WTC11 (cell line): ENCODE measurements at regions not wholly inside any gene's neighbourhood (a gene's known extent, or its start where the extent isn't known, plus 50 kb on each side); places are given as distances from the start of the nearest gene placed in this dataset.

Source experiments
- ATAC-seq: fragments of 200-7000 bp; cut with Tn5 transposase; 2 replicates; pipeline ENCODE4 v1.10.0; 2021; ENCODE audit warnings: mild to moderate bottlenecking, moderate library complexity
- CTCF ChIA-PET: fragments of 300-600 bp; sonication (Branson Sonifier 250); formaldehyde crosslinking; loops from one replicate; lab custom pipeline; 2021; ENCODE audit warnings: antibody characterized with exemption; lab: Charles Lee
- POLR2A ChIA-PET: fragments of 350-600 bp; sonication (Branson Sonifier 250); formaldehyde crosslinking; loops from one replicate; lab custom pipeline; 2021; ENCODE audit warnings: antibody characterized with exemption; lab: Charles Lee
- DNase-seq: peaks from one replicate; pipeline ENCODE4 v3.0.0; 2021; ENCODE audit warnings: low spot score
- H3K27ac Mint-ChIP-seq: 2 replicates; pipeline ENCODE4 v1.8.0; 2021; ENCODE audit warnings: mixed read lengths
- H3K27me3 Mint-ChIP-seq: 2 replicates; pipeline ENCODE4 v1.8.0; 2021; ENCODE audit warnings: low read depth, mild to moderate bottlenecking, moderate library complexity, mixed read lengths
- H3K36me3 Mint-ChIP-seq: 2 replicates; pipeline ENCODE4 v1.8.0; 2021; ENCODE audit warnings: mixed read lengths
- H3K4me1 Mint-ChIP-seq: 2 replicates; pipeline ENCODE4 v1.8.0; 2022; ENCODE audit warnings: mixed read lengths
- H3K4me3 Mint-ChIP-seq: 2 replicates; pipeline ENCODE4 v1.8.0; 2021; ENCODE audit warnings: mild to moderate bottlenecking, moderate library complexity, mixed read lengths
- H3K9me3 Mint-ChIP-seq: 2 replicates; pipeline ENCODE4 v1.8.0; 2021; ENCODE audit warnings: mixed read lengths
- CBFB ChIP-seq: sonication (generic); formaldehyde crosslinking; IDR thresholded peaks from 2 replicates; pipeline ENCODE4 v1.8.1; 2022; ENCODE audit warnings: mild to moderate bottlenecking, low read depth, missing genetic modification reagents
- CREB1 ChIP-seq: sonication (generic); formaldehyde crosslinking; IDR thresholded peaks from 2 replicates; pipeline ENCODE4 v1.8.0; 2023; ENCODE audit warnings: mild to moderate bottlenecking, missing genetic modification reagents
- CREM ChIP-seq: sonication (generic); formaldehyde crosslinking; IDR thresholded peaks from 2 replicates; pipeline ENCODE4 v1.8.1; 2022; ENCODE audit warnings: mild to moderate bottlenecking, missing genetic modification reagents, moderate library complexity
- E2F4 ChIP-seq: sonication (generic); formaldehyde crosslinking; IDR thresholded peaks from 2 replicates; pipeline ENCODE4 v1.8.1; 2022; ENCODE audit warnings: low read depth, mild to moderate bottlenecking, moderate library complexity, missing genetic modification reagents, borderline replicate concordance
- ELF4 ChIP-seq: sonication (generic); formaldehyde crosslinking; IDR thresholded peaks from 2 replicates; pipeline ENCODE4 v1.8.1; 2022; ENCODE audit warnings: low read depth, mild to moderate bottlenecking, moderate library complexity, missing genetic modification reagents
- EMX1 ChIP-seq: fragments of 250-450 bp; sonication (Bioruptor Pico); IDR thresholded peaks from 2 replicates; pipeline ENCODE4 v1.8.0; 2021; ENCODE audit warnings: mild to moderate bottlenecking
- FOXP1 ChIP-seq: sonication (generic); formaldehyde crosslinking; IDR thresholded peaks from 2 replicates; pipeline ENCODE4 v1.8.0; 2022; ENCODE audit warnings: missing genetic modification reagents, mild to moderate bottlenecking, moderate library complexity, borderline replicate concordance
- HMGA2 ChIP-seq: fragments of 250-450 bp; sonication (Bioruptor Pico); IDR thresholded peaks from 2 replicates; pipeline ENCODE4 v1.4.0; 2021; ENCODE audit warnings: mild to moderate bottlenecking, moderate library complexity
- HMGXB4 ChIP-seq: sonication (generic); formaldehyde crosslinking; IDR thresholded peaks from 2 replicates; pipeline ENCODE4 v1.8.1; 2023; ENCODE audit warnings: mild to moderate bottlenecking, moderate library complexity, missing genetic modification reagents
- JUN ChIP-seq: sonication (generic); formaldehyde crosslinking; IDR thresholded peaks from 2 replicates; pipeline ENCODE4 v1.8.0; 2023; ENCODE audit warnings: mild to moderate bottlenecking, missing genetic modification reagents
- MAX ChIP-seq: sonication (generic); formaldehyde crosslinking; IDR thresholded peaks from 2 replicates; pipeline ENCODE4 v1.8.0; 2022; ENCODE audit warnings: mild to moderate bottlenecking, missing genetic modification reagents
- PREB ChIP-seq: sonication (generic); formaldehyde crosslinking; IDR thresholded peaks from 2 replicates; pipeline ENCODE4 v1.8.1; 2022; ENCODE audit warnings: mild to moderate bottlenecking, missing genetic modification reagents, moderate library complexity, borderline replicate concordance
- SP1 ChIP-seq: sonication (generic); formaldehyde crosslinking; conservative IDR thresholded peaks from 2 replicates; pipeline ENCODE4 v1.8.1; 2022; ENCODE audit warnings: missing genetic modification reagents
- TEAD1 ChIP-seq: sonication (generic); formaldehyde crosslinking; IDR thresholded peaks from 2 replicates; pipeline ENCODE4 v1.8.0; 2022; ENCODE audit warnings: mild to moderate bottlenecking, missing genetic modification reagents
- TEAD4 ChIP-seq: sonication (generic); formaldehyde crosslinking; IDR thresholded peaks from 2 replicates; pipeline ENCODE4 v1.8.0; 2022; ENCODE audit warnings: mild to moderate bottlenecking, missing genetic modification reagents
- ZBTB21 ChIP-seq: sonication (generic); formaldehyde crosslinking; IDR thresholded peaks from 2 replicates; pipeline ENCODE4 v1.8.1; 2023; ENCODE audit warnings: mild to moderate bottlenecking, missing genetic modification reagents, borderline replicate concordance
- ZMAT4 ChIP-seq: fragments of 250-450 bp; sonication (Bioruptor Pico); IDR thresholded peaks from 2 replicates; pipeline ENCODE4 v1.9.0; 2021; ENCODE audit warnings: mild to moderate bottlenecking
- ZNF138 ChIP-seq: sonication (generic); formaldehyde crosslinking; conservative IDR thresholded peaks from 2 replicates; pipeline ENCODE4 v1.8.1; 2022; ENCODE audit warnings: mild to moderate bottlenecking, moderate library complexity, missing genetic modification reagents
- ZNF219 ChIP-seq: sonication (generic); formaldehyde crosslinking; IDR thresholded peaks from 2 replicates; pipeline ENCODE4 v1.8.0; 2023; ENCODE audit warnings: missing genetic modification reagents, mild to moderate bottlenecking, borderline replicate concordance
- ZNF232 ChIP-seq: sonication (generic); formaldehyde crosslinking; IDR thresholded peaks from 2 replicates; pipeline ENCODE4 v1.8.0; 2022; ENCODE audit warnings: mild to moderate bottlenecking, missing genetic modification reagents
- ZNF396 ChIP-seq: fragments of 250-450 bp; sonication (Bioruptor Pico); IDR thresholded peaks from 2 replicates; pipeline ENCODE4 v1.8.0; 2021; ENCODE audit warnings: mild to moderate bottlenecking, moderate library complexity, borderline replicate concordance
- ZNF416 ChIP-seq: fragments of 250-450 bp; sonication (Bioruptor Pico); IDR thresholded peaks from 2 replicates; pipeline ENCODE4 v1.9.0; 2021; ENCODE audit warnings: mild to moderate bottlenecking, inconsistent platforms
- ZNF512 ChIP-seq: sonication (generic); formaldehyde crosslinking; IDR thresholded peaks from 2 replicates; pipeline ENCODE4 v1.8.1; 2022; ENCODE audit warnings: missing genetic modification reagents, borderline replicate concordance
- ZNF532 ChIP-seq: fragments of 250-450 bp; sonication (Bioruptor Pico); IDR thresholded peaks from 2 replicates; pipeline ENCODE4 v1.9.0; 2021; ENCODE audit warnings: mild to moderate bottlenecking, borderline replicate concordance
- ZNF671 ChIP-seq: fragments of 250-450 bp; sonication (Bioruptor Pico); IDR thresholded peaks from 2 replicates; pipeline ENCODE4 v1.8.0; 2021; ENCODE audit warnings: mild to moderate bottlenecking

- H3K27ac Mint-ChIP-seq, result no peak overlapping the region
- DNase-seq (no peak), ATAC-seq (no peak)
- H3K36me3 Mint-ChIP-seq, result no peaks in the 10 kb centered on the region
- no peak for TF ChIP-seq JUN
- TF ChIP-seq ZNF532 (CRISPR knock-in tag), result no peak
- no peak for TF ChIP-seq EMX1
- TF ChIP-seq ZNF138 (CRISPR knock-in tag), result no peak
- TF ChIP-seq ZBTB21 (CRISPR knock-in tag), result no peak
- TF ChIP-seq MAX, result no peak
- no peak for TF ChIP-seq HMGA2 (CRISPR knock-in tag)
- TF ChIP-seq FOXP1 (CRISPR knock-in tag), result no peak
- TF ChIP-seq ZNF416 (CRISPR knock-in tag), result no peak
- TF ChIP-seq, all 79 proteins: peak for 0
- Mint-ChIP-seq H3K4me3 (no peak overlapping the region), H3K27me3 (no peaks in the 10 kb centered on the region), H3K9me3 (peaks cover 16% of the 10 kb centered on the region), H3K4me1 (peaks cover 14% of the 10 kb centered on the region)
- CTCF ChIA-PET, result no interaction called here
- POLR2A ChIA-PET, result no interaction called here
Observed at GRCh38 chr3:158970006-158970405, 168.2 kb downstream of the MFSD1 start.

GRCh38 chr3:158974904-158975303 lies 173.1 kb downstream of the MFSD1 start:
- H3K27ac Mint-ChIP-seq, result no peak overlapping the region
- ChIA-PET CTCF (no interaction called here), POLR2A (no interaction called here)
- no peak for DNase-seq
- no peaks in the 10 kb centered on the region for H3K27me3 Mint-ChIP-seq
- no peaks in the 10 kb centered on the region for H3K36me3 Mint-ChIP-seq
- peaks cover 14% of the 10 kb centered on the region for H3K4me1 Mint-ChIP-seq
- no peak overlapping the region for H3K4me3 Mint-ChIP-seq
- peaks cover 12% of the 10 kb centered on the region for H3K9me3 Mint-ChIP-seq
- no peak for ATAC-seq
- no peak for TF ChIP-seq ZNF396 (CRISPR knock-in tag)
- no peak for TF ChIP-seq ZNF671 (CRISPR knock-in tag)
- TF ChIP-seq ZNF219, result no peak
- no peak for TF ChIP-seq ZNF512 (CRISPR knock-in tag)
- TF ChIP-seq CREB1 (CRISPR knock-in tag), result no peak
- TF ChIP-seq TEAD4 (CRISPR knock-in tag), result no peak
- TF ChIP-seq CREM, result no peak
- no peak for TF ChIP-seq ZMAT4
- no peak for TF ChIP-seq HMGXB4
- no peak for TF ChIP-seq HMGA2 (CRISPR knock-in tag)
- no peak for TF ChIP-seq CBFB (CRISPR knock-in tag)
- TF ChIP-seq ELF4 (CRISPR knock-in tag), result no peak
- TF ChIP-seq SP1 (CRISPR knock-in tag), result no peak
- no peak for TF ChIP-seq PREB (CRISPR knock-in tag)
- no peak for TF ChIP-seq TEAD1 (CRISPR knock-in tag)
- TF ChIP-seq E2F4 (CRISPR knock-in tag), result no peak
- no peak for TF ChIP-seq ZNF232 (CRISPR knock-in tag)
- no peak for TF ChIP-seq ZBTB21 (CRISPR knock-in tag)
- no peak for TF ChIP-seq ZNF416 (CRISPR knock-in tag)
